ENCODE measurements at regions not wholly inside any gene's neighbourhood (a gene's known extent, or its start where the extent isn't known, plus 50 kb on each side); places are given as distances from the start of the nearest gene placed in this dataset.
"Not testable (repeated sequence)": the region's sequence is repeated elsewhere in the genome, so short reads cannot be mapped to it uniquely, and the experiment has no call there.

DNA sequence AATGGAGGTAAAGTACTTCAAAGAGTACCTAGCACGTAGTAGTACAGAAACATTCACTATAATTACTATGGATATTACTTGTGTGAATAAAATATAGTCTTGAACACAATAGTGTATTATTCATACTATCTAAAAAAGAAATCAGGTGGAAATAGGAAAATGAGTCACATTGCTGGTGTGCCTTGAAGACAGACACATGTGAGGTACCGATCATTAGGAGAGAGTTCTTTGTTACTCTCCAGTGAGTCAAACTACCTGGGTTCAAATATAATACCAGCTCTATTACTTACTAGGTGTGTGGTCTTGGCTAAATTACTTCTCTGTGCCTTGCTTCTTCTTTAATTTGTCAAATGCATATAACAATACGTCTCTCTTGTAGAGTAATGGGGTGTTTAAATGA lies 50.8 kb upstream of the BEND6 start:
- DNase-seq (ENCODE audit: low read depth in 4 of 4, low spot score in 3 of 4): no peak

DNA sequence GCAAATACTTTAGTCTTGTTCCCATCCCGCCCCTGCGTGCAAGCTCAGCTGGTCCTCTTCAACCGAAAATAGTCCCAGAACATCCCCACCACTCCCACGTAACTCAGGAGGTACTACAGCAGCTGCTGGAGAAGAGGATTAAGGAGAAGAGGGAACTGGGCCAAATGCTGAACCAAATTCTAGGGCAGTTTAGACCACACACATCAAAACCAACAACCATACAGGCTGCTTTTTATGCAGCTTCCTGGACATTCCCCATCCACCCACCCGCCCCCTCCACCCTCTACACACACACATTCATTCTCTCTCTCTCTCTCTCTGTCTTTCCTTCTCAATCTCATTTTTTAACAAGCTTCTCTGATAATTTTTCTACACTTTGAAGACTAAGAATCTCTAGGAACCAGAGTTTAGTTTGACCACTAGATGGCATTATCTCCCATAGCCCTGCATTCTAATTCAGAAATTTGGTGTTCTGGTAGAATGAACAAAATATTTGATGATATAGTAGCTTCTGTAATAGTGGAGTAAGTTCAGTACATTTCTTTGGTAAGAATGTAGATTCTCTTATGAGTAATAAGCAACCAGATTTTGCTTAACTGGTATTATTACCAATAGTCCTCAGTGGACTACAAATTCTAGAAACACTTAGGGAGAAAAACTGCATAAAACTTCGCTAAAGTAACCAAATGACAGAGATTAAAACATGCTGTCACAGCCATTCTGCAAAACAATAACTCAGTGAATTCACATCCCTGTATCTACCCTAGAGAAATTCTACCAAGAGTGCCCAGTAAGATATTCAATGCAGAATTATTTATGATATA lies 52.1 kb upstream of the BEND6 start:
- peak in 1 of 4 donors; percentile 24 for DNase-seq (ENCODE audit: low read depth in 4 of 4, low spot score in 3 of 4)

DNA sequence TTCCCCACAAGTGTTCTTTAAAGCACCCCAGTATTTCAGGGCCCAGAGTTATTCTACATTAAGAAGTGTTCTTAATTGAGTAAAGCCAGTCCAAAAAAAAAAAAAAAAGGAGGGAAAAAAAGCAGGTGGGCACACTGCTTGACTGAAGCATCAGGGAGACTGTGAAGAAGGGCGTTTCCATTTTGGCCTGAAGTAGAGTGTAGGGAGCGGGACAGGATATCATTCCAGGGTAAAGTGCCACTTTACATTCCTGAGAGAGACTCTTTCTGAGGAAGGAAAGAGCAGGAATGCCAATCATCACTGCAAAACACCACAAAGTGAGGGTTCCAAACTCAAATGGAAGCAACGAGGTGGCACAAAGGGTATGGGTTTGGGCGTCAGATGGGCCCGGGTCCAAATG lies 54.1 kb upstream of the BEND6 start:
- DNase-seq (ENCODE audit: low read depth in 4 of 4, low spot score in 3 of 4): no peak

DNA sequence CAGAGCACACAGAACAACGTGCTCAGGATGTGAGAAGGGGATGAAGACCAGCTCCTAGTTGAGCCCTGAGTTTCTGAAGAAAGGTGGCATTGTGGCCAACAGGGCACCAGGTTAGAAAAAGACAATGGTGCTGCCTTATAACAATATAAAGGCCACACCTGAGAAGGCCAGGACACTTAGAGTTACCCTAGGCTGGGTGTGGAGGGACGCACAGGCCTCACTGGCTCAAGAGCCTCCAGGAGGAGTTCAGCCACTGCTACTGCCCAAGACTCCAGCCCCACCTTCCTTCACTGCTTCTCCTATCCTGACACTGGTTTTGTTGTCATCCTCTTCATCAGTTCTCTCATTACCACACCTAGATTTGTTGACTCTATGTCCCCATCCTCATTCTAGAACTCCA lies 55.2 kb upstream of the BEND6 start:
- no peak for DNase-seq (ENCODE audit: low read depth in 4 of 4, low spot score in 3 of 4)

DNA sequence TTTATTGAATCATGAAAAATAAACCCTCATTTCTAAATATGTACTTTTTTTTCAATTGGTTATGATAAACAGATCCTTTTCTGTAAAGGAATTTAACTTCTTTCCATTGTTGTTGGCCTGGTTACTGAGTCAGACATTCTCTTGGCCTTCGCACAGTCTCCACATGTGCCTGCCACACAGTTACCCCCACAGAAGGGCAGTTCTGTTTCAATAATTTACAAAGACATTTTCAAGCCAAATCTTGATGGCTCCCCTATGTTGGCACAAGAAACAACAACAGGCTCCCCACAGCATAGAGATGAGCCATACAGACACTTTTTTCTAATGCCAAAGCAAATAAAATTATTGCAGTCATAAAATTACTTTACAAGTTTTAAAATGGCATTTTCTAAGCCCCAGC lies 55.6 kb upstream of the BEND6 start:
- DNase-seq (ENCODE audit: low read depth in 4 of 4, low spot score in 3 of 4): no peak

DNA sequence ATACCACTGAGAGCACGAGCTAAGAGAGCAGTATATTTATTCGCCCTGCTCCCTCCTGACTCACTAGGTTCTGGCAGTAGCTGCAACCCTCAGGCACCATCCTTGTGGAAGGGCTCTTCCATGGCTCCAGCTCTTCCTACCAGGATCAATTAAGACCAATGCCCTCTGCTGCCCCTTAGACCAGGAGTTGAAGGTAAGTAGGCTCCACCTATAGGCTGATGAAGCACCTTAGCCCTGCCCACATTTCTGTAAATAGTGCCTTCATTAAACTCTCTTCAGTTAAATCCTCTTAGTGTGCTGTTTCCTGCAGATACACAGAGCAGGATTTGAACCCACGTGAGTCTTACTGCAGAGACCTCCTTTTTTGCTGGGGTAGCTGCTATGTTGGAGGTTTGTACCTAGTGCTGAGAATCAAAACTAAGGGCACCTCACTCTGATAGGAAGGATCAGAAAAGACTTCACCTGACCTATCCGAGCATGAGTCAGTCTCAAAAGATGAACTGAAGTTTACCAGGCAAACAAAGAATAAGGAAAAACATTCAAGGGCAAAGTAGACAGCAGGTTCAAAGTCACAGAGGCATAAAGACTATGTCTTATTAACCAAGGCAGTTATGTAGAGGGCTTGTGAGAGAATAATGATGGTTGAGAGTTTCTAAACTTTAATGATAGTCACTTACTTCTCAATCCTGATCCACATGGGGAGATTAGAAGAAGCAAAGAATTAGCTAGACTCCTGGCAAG lies 56.9 kb upstream of the BEND6 start:
- no peak for DNase-seq (ENCODE audit: low read depth in 4 of 4, low spot score in 3 of 4)

DNA sequence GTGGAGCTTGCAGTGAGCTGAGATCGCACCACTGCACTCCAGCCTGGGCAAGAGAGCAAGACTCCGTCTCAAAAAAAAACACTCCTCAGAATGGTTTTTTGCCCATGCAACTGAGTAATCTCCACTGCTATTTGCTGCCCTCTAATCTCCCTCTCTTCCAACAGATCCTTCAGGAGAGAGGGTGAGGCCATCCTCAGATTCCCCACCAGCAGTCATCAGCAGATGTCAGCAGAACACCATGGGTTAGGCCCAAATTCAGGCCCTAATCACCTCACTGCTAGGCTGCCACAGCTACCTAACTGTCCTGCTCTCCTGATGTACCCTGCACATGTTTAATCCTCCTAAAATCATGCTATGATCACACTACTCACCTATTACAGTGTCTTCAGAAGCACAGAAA lies 63.2 kb upstream of the BEND6 start:
- DNase-seq (ENCODE audit: low read depth in 4 of 4, low spot score in 3 of 4): no peak

DNA sequence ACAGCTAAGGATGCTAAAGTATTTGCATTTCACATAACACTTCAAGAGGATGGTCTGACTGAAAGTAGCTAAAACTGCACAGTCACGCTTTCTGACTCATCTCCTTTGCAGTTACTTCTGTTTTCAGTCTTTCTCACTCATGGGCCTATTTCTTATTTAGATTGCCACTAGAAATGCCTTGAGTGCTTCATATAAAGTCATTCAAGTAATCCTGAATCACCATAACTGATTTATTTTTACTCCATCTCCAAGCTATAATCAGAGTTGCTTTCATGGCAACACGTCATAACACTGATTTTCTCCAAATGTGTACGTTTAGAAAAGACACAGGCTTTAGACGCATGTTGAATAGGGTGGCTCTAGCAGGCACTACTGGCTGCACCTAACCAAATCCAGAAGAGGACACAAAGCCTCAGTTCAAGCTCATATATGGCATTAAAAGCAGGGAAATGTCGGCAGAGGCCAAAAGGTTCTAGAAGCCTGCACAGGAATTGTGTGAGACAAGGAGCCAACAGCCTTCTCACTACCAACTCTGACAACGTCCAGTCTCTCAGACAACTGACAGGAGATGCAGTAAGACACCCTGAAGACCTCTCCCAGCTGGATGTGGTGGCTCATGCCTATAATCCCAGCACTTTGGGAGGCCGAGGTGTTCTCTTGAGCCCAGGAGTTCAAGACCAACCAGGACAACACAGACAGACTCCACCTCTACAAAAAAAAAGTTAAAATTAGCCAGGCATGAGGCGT lies 64.1 kb upstream of the BEND6 start:
- no peak for DNase-seq (ENCODE audit: low read depth in 4 of 4, low spot score in 3 of 4)

DNA sequence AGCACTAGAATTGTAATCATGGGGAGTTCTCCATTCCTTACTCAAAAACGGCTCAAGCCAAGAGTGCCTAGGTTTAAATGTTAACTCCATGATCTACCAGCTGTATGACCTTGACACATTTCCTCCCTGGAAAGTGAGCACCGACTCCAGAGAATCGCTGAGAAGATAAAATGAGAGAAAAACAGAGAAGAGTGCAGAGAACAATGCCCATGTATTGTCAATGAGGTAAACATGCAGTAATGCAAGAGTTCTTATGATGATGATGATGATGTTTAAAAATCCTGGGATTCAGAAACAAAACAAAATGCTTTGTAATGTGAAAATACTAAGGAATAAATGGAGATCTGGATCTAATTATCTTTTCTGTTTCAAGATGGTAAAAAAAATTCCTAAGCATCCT lies 64.8 kb upstream of the BEND6 start:
- no peak for DNase-seq (ENCODE audit: low read depth in 4 of 4, low spot score in 3 of 4)

DNA sequence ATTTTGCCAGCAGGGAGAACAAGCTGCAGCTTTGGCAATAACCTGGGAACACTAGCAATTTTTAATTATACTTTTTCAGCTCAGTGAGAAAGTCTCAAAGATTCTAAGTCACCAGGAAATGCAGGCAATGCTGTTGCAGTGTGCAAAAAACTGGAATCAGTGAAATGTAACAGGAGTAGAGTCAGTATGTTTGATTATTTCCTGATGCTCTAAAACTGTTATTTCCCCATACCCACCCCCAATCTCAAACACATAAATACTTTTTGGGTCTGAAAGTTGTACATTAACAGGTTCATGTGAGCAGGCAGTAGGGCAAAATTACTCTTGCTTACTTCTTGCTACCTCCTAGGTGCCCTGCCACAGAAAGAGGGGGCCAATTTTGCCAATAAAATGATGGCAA lies 65.4 kb upstream of the BEND6 start:
- DNase-seq (ENCODE audit: low read depth in 4 of 4, low spot score in 3 of 4): no peak

DNA sequence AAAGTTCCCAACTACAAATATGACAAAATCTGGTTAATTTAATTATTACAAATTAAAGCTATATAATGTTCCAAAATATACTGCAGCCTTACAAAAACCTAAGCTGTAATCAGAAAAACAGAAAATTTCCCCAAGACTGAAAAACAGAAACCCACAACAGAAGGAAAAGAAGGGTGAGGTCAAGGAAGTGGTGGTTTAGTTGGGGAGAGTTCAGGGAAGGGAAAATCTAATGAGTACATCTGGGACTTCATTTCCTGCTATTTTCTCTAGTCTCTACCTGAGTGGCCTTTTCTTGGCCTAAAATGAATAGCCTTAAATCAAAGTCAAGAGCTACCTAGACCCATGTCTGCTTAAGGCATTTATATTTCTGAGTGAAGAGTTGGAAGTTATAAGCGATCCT lies 66.2 kb upstream of the BEND6 start:
- no peak for DNase-seq (ENCODE audit: low read depth in 4 of 4, low spot score in 3 of 4)

DNA sequence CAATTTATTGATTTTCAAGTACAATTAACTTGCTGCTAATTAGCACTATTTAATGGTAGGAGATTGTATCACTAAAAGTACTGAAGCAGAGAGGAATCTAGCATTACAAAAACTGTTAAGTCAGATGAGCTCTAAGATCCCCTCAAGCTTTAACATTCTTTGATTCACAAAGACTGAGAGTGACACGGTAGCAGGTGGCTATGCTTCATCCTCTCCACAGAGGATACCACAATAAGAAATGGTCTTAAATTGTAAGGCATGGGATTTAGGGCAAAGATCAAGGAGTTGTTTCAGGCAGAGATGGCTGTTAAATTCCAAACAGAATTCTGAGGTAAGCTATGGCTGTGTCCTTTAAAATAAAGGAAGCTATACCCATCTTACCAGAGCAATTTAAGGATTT lies 67.8 kb upstream of the BEND6 start:
- no peak for DNase-seq (ENCODE audit: low read depth in 4 of 4, low spot score in 3 of 4)

DNA sequence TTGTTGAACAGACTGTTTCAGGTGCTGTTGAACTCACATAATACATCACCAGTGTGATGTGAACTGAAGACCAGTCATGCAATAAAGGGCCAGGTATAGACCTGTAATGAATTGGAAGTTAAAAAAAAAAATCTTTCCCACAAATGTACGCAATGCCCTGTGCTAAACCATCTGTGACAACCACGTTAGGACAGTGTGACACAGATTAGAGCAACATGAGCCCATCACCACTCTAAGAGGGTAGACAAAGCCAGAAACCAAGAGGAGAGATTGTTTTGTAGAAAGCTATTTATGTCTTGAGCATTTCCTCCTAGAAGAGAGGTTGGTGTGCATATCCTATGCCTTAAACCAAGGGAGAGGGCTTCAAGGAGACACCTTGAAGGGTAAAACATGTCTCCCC lies 77.0 kb upstream of the BEND6 start:
- DNase-seq (ENCODE audit: low read depth in 4 of 4, low spot score in 3 of 4): no peak

DNA sequence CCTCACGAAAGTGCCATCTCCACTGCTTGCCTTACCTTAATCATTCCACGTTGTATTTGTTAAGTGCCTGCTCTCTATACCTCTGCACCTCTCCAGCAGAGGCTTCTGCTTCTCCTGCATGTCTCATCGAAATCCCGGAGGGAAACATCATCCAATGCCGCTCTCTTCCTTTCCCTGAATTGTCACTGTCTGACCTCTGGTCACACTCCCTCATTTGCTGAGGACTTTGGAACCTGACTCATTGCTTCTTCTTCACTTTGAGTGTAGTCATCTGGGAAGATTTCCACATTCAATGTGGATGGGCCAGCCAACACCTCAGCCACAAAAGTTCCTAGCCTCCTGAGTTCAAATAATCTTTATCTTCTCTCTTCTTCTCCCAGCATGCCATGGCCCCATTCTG lies 78.9 kb upstream of the BEND6 start:
- no peak for DNase-seq (ENCODE audit: low read depth in 4 of 4, low spot score in 3 of 4)

DNA sequence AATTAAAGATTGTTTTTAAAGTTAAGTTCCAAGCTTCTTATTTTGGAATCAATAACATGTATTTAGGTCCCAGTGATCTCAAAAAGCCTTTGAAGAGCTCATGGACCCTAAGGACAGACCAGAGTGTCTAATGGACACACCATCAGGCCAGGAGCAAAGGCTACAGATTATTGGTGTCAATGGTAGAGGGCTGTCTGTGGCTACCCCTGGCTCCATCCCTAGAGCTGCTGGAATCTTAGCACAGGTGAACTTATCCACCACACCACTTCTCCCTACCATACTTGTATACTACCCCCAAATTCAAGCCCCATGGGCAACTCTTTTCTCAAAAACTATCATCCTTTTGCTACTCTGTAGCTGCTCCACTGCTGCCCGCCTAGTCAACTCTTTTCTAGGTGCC lies 79.4 kb upstream of the BEND6 start:
- no peak for DNase-seq (ENCODE audit: low read depth in 4 of 4, low spot score in 3 of 4)

DNA sequence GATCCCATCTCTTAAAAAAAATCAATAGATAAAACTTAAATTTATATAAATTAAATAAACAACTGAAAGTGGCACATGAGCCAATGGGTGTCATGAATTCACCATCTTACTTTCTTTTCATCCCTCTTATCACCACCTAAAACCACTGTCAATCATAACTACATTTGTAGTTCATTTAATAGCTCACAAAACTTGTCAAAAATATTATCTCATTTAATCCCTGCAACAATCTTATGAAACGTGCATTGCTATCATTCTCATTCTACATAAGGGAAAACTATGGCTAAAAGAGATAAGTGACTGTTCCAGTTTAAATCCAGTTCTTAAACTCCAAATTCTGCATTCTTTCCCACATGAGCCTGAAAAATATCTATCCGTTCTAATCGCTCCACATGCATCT lies 80.6 kb upstream of the BEND6 start:
- DNase-seq (ENCODE audit: low read depth in 4 of 4, low spot score in 3 of 4): no peak

DNA sequence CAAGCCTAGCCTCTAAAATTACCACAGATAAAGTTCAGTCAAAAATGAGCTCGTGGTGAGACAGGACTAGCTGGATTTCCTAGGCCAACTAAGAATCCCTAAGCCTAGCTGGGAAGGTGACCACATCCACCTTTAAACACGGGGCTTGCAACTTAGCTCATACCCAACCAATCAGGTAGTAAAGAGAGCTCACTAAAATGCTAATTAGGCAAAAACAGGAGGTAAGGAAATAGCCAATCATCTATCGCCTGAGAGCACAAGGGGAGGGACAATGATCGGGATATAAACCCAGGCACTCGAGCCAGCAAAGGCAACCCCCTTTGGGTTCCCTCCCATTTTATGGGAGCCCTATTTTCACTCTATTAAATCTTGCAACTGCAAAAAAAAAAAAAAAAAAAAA lies 84.9 kb upstream of the BEND6 start:
- not testable (repeated sequence) for DNase-seq (ENCODE audit: low read depth in 4 of 4, low spot score in 3 of 4)

DNA sequence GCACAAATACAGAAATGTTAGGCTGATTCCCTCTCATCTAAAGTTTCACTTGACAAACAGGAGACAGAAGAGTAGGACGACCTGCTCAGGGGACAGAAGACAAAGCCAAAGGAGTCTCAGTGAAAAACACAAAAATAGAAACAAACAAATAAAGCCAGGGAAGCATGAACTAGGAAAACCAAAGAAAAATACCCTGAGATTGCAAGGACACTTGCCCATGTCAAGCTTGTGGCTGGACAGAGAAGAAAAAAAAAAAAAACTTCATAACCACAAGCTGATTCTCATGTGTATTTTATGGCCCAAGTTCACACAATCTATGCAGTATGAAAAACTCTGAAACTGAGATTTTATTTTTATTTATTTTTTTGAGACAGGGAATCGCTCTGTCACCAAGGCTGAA lies 85.6 kb upstream of the BEND6 start:
- DNase-seq (ENCODE audit: low read depth in 4 of 4, low spot score in 3 of 4): no peak

DNA sequence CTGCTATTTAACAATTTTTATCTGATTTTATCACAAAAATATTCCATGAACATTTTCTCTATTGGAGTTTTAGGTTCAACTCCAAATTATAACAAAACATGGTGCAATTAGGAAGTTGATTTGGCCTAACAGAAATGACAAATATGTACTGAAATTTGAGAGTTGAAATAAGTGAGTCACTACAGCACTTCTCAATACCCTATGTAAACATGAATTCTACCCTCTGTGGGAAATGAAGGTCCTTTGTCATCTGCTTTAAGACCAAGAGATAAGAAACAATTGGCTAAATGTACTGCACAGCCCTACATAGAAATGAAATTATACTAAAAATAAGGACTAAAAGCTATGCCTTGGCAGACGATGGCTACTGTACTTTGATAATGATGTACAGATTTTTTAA lies 86.2 kb upstream of the BEND6 start:
- no peak for DNase-seq (ENCODE audit: low read depth in 4 of 4, low spot score in 3 of 4)

DNA sequence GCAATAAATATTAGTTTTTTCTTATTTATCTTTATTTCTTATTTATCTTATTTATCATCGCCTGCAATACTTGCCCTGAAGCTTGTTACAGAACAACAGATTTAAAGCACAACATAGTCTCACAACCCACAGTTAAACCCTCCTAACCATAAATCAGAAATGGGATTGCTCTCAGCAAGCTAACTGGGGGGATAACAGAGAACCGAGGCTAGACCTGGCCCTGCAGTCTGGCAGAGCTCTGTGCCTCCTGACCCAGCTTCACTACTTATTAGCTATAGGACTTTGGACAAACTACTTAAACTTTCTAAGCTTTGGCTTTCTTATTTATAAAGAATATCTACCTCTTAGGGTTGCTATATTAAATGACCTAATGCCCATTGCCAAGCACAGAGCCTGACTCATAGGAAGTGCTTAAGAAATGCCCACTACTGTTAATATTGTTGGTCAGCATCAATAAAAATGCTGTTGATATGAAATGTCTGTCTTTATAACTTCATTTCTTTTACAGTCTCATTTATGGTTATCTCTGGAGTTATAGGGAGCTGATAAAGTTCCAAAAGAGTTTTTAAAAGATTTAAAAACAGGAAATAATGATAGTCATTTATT lies 87.9 kb upstream of the BEND6 start:
- DNase-seq (ENCODE audit: low read depth in 4 of 4, low spot score in 3 of 4): no peak

Measured in left renal pelvis (tissue), 4 donors.